H1 (cell line): ENCODE measurements at regions not wholly inside any gene's neighbourhood (a gene's known extent, or its start where the extent isn't known, plus 50 kb on each side); places are given as distances from the start of the nearest gene placed in this dataset.
A peak's percentile ranks its signal among the peaks of the same experiment; 100 is the strongest.

Experiments
- CTCF ChIA-PET: fragments of 300-600 bp; sonication (Branson Sonifier 250); formaldehyde crosslinking; loops from one replicate; lab custom pipeline; 2021; ENCODE audit not compliant: partially characterized antibody; lab: Charles Lee
- POLR2A ChIA-PET: fragments of 300-600 bp; sonication (Branson Sonifier 250); formaldehyde crosslinking; loops from one replicate; lab custom pipeline; 2021; ENCODE audit warnings: inconsistent platforms; ENCODE audit not compliant: partially characterized antibody; lab: Charles Lee
- DNase-seq, 2 experiments: peaks; one replicate each; pipeline versions ENCODE4 v3.0.0 to v3.0.0-alpha.2; 2010 to 2022; ENCODE audit warnings: low spot score in 2 of 2, low read depth in 1 of 2, mixed read lengths in 1 of 2
- FAIRE-seq: peaks from 2 replicates; lab custom pipeline; 2011; peaks lifted over from hg19 to GRCh38; lab: Jason Lieb, UNC
- H2AFZ ChIP-seq: 2 replicates; pipeline ENCODE4 v1.8.1; 2012; ENCODE audit warnings: low read length, inconsistent platforms
- H2AK5ac ChIP-seq: 2 replicates; pipeline ENCODE4 v1.6.1; 2013; ENCODE audit warnings: low read depth, low read length
- H2BK120ac ChIP-seq: replicated peaks from 2 replicates; pipeline ENCODE3; 2013; ENCODE audit warnings: low read depth, low read length, inconsistent platforms
- H2BK12ac ChIP-seq: 2 replicates; pipeline ENCODE4 v1.6.1; 2013; ENCODE audit warnings: low read depth, low read length
- H2BK15ac ChIP-seq: 2 replicates; pipeline ENCODE4 v1.6.1; 2013; ENCODE audit warnings: low read length
- H2BK20ac ChIP-seq: 2 replicates; pipeline ENCODE4 v1.6.1; 2013; ENCODE audit warnings: low read length
- H2BK5ac ChIP-seq: 2 replicates; pipeline ENCODE4 v1.6.1; 2013; ENCODE audit warnings: low read depth, low read length
- H3K14ac ChIP-seq: 2 replicates; pipeline ENCODE4 v1.6.1; 2013; ENCODE audit warnings: inconsistent platforms; ENCODE audit not compliant: insufficient read length
- H3K18ac ChIP-seq: 2 replicates; pipeline ENCODE4 v1.6.1; 2013; ENCODE audit warnings: low read length; ENCODE audit errors: extremely low read depth
- H3K23ac ChIP-seq: 2 replicates; pipeline ENCODE4 v1.6.1; 2013; ENCODE audit warnings: inconsistent platforms; ENCODE audit not compliant: insufficient read length
- H3K23me2 ChIP-seq: 2 replicates; pipeline ENCODE4 v1.6.1; 2013; ENCODE audit warnings: low read depth, low read length
- H3K27ac ChIP-seq: 2 replicates; pipeline ENCODE4 v1.6.1; 2011; ENCODE audit warnings: low read depth, low read length, inconsistent platforms
- H3K27me3 ChIP-seq, 4 experiments: replicated peaks in 1 of 4; 1 replicate in 1 of 4; 2 replicates in 3 of 4; pipeline versions ENCODE4 v1.6.1 to v1.8.1; 2011 to 2013; ENCODE audit warnings: low read length in 3 of 4, mild to moderate bottlenecking in 3 of 4, inconsistent platforms in 2 of 4, mixed read lengths in 2 of 4, moderate library complexity in 1 of 4; ENCODE audit not compliant: control insufficient read depth in 3 of 4, insufficient read depth in 3 of 4; ENCODE audit errors: extremely low read depth in 1 of 4
- H3K36me3 ChIP-seq, 4 experiments: 2 replicates each; pipeline versions ENCODE4 v1.6.1 to v1.8.1; 2011 to 2013; ENCODE audit warnings: mild to moderate bottlenecking in 4 of 4, low read length in 3 of 4, moderate library complexity in 2 of 4, control low read depth in 1 of 4, inconsistent platforms in 1 of 4; ENCODE audit not compliant: insufficient read depth in 4 of 4, control insufficient read depth in 2 of 4
- H3K4ac ChIP-seq: replicated peaks from 2 replicates; pipeline ENCODE3; 2013; ENCODE audit warnings: low read length, low read depth, mixed read lengths, inconsistent platforms; ENCODE audit not compliant: insufficient read length
- H3K4me1 ChIP-seq, 4 experiments: replicated peaks in 1 of 4; 1 replicate in 1 of 4; 2 replicates in 3 of 4; pipeline versions ENCODE4 v1.6.1 to v1.8.1; 2011 to 2013; ENCODE audit warnings: low read length in 3 of 4, inconsistent platforms in 2 of 4, mixed read lengths in 1 of 4; ENCODE audit not compliant: insufficient read depth in 4 of 4, control insufficient read depth in 3 of 4
- H3K4me2 ChIP-seq, 2 experiments: 2 replicates each; pipeline versions ENCODE4 v1.6.1 to v1.8.1; 2011 to 2013; ENCODE audit warnings: low read depth in 2 of 2, low read length in 2 of 2, control low read depth in 1 of 2, inconsistent platforms in 1 of 2, mild to moderate bottlenecking in 1 of 2; ENCODE audit not compliant: insufficient read depth in 1 of 2
- H3K4me3 ChIP-seq, 4 experiments: fragments of 200-600, 300-600 bp in 1 of 4; sonication (generic), shearing (Covaris generic), sonication (Bioruptor Twin) in 1 of 4; 2 replicates each; pipeline versions ENCODE4 v1.5.1 to v1.8.1; 2011 to 2016; ENCODE audit warnings: low read length in 4 of 4, low read depth in 3 of 4, control low read depth in 2 of 4, inconsistent platforms in 2 of 4, mild to moderate bottlenecking in 2 of 4, mixed read lengths in 1 of 4, moderate library complexity in 1 of 4; ENCODE audit not compliant: insufficient read depth in 2 of 4; ENCODE audit errors: extremely low read depth in 1 of 4
- H3K56ac ChIP-seq: replicated peaks from 2 replicates; pipeline ENCODE3; 2013; ENCODE audit warnings: low read depth, mild to moderate bottlenecking, mixed read lengths, low read length, inconsistent platforms; ENCODE audit not compliant: insufficient read length
- H3K79me1 ChIP-seq: 2 replicates; pipeline ENCODE4 v1.6.1; 2013; ENCODE audit warnings: low read depth, low read length, control low read depth
- H3K79me2 ChIP-seq, 2 experiments: 2 replicates each; pipeline versions ENCODE4 v1.6.1 to v1.8.1; 2012 to 2013; ENCODE audit warnings: low read length in 2 of 2, mild to moderate bottlenecking in 2 of 2, inconsistent platforms in 1 of 2; ENCODE audit not compliant: insufficient read depth in 2 of 2, control insufficient read depth in 1 of 2
- H3K9ac ChIP-seq, 4 experiments: replicated peaks in 1 of 4; 1 replicate in 1 of 4; 2 replicates in 3 of 4; pipeline versions ENCODE4 v1.6.1 to v1.8.1; 2011 to 2013; ENCODE audit warnings: low read depth in 3 of 4, low read length in 3 of 4, control low read depth in 2 of 4, mild to moderate bottlenecking in 2 of 4, moderate library complexity in 2 of 4, inconsistent platforms in 1 of 4; ENCODE audit errors: extremely low read depth in 1 of 4
- H3K9me3 ChIP-seq, 2 experiments: 2 replicates each; pipeline versions ENCODE4 v1.6.1 to v1.8.1; 2012 to 2013; ENCODE audit warnings: mild to moderate bottlenecking in 2 of 2, moderate library complexity in 2 of 2, control low read depth in 1 of 2, inconsistent platforms in 1 of 2, low read depth in 1 of 2, low read length in 1 of 2, mixed read lengths in 1 of 2; ENCODE audit not compliant: insufficient read depth in 2 of 2
- H4K20me1 ChIP-seq, 2 experiments: replicated peaks in 1 of 2; 2 replicates each; pipeline versions ENCODE3 to v1.8.1; 2011 to 2013; ENCODE audit warnings: inconsistent platforms in 2 of 2, low read length in 2 of 2, mild to moderate bottlenecking in 1 of 2; ENCODE audit not compliant: insufficient read depth in 2 of 2, control insufficient read depth in 1 of 2
- H4K5ac ChIP-seq: 2 replicates; pipeline ENCODE4 v1.6.1; 2013; ENCODE audit warnings: low read length, low read depth, mixed read lengths, inconsistent platforms; ENCODE audit not compliant: insufficient read length
- H4K8ac ChIP-seq: 2 replicates; pipeline ENCODE4 v1.8.0; 2013; ENCODE audit warnings: mild to moderate bottlenecking, moderate library complexity, low read length, inconsistent platforms; ENCODE audit not compliant: insufficient read depth; ENCODE audit errors: extremely low read depth
- H4K91ac ChIP-seq: replicated peaks from 2 replicates; pipeline ENCODE3; 2013; ENCODE audit warnings: low read length, mixed read lengths, inconsistent platforms; ENCODE audit not compliant: insufficient read length
- ASH2L ChIP-seq: fragments of 200-600, 300-600 bp; sonication (generic); IDR thresholded peaks from one replicate; pipeline ENCODE4 v1.7.1; 2017; ENCODE audit warnings: low read length
- CBX5 ChIP-seq: fragments of 300-800, 300-1000 bp; sonication (generic); IDR thresholded peaks from 2 replicates; pipeline ENCODE4 v1.7.1; 2016; ENCODE audit warnings: antibody characterized with exemption, low read length, low read depth
- CEBPB ChIP-seq: IDR thresholded peaks from 2 replicates; pipeline ENCODE4 v1.6.1; 2012; ENCODE audit warnings: low read depth, low read length
- GTF2F1 ChIP-seq: IDR thresholded peaks from 2 replicates; pipeline ENCODE4 v1.6.1; 2012; ENCODE audit warnings: low read depth, low read length, improper control_type of control experiment, borderline replicate concordance
- MAFK ChIP-seq: IDR thresholded peaks from 2 replicates; pipeline ENCODE4 v1.6.1; 2012; ENCODE audit warnings: low read depth, mild to moderate bottlenecking, improper control_type of control experiment, low read length
- PHF8 ChIP-seq: fragments of 200-600 bp; sonication (generic); conservative IDR thresholded peaks from 2 replicates; pipeline ENCODE4 v1.7.1; 2012; ENCODE audit warnings: low read depth, mild to moderate bottlenecking, inconsistent platforms, low read length, moderate library complexity
- POLR2AphosphoS5 ChIP-seq: IDR thresholded peaks from 2 replicates; pipeline ENCODE4 v1.6.1; 2011; ENCODE audit warnings: low read depth, low read length
- SUZ12 ChIP-seq: fragments of 200-600 bp; sonication (generic); IDR thresholded peaks from 2 replicates; pipeline ENCODE4 v1.6.1; 2012; ENCODE audit warnings: mild to moderate bottlenecking, inconsistent platforms, low read length, moderate library complexity, mixed read lengths
- TAF7 ChIP-seq: optimal IDR thresholded peaks from 2 replicates; pipeline ENCODE3; 2011; ENCODE audit warnings: low read depth, mild to moderate bottlenecking, inconsistent platforms, low read length, moderate library complexity, borderline replicate concordance
- WGBS, 2 experiments: shearing (Covaris generic) in 1 of 2; methylation state at CpG; one replicate each; pipeline versions ENCODE4 v1.1.6 to v1.1.7; 2013 to 2015; ENCODE audit warnings: low lambda C conversion rate in 2 of 2, mixed read lengths in 2 of 2, inconsistent platforms in 1 of 2, low coverage in 1 of 2, missing lambda C conversion rate in 1 of 2; ENCODE audit not compliant: insufficient replicate concordance in 2 of 2, insufficient coverage in 1 of 2, insufficient read length in 1 of 2; ENCODE audit errors: extremely low coverage in 1 of 2, missing lambda C conversion rate in 1 of 2; 5-methylcytosine and 5-hydroxymethylcytosine counted together

- Histone ChIP-seq H3K27me3 (no peaks in the 10 kb centered on the region), H2BK15ac (no peak overlapping the region)
Measured at GRCh38 chr6:54706391-54706790, 140.2 kb upstream of the FAM83B start.

More at GRCh38 chr6:54706391-54706790, 140.2 kb upstream of the FAM83B start:
- Histone ChIP-seq H3K18ac (no peak overlapping the region), H3K9ac (no peak overlapping the region), H2AK5ac (no peak overlapping the region), H2AFZ (no peak overlapping the region), H3K4me2 (no peak overlapping the region; a peak in 1 of 4 replicates), H3K79me2 (no peaks in the 10 kb centered on the region), H3K27ac (no peak overlapping the region), H3K36me3 (no peaks in the 10 kb centered on the region), H3K4me1 (peaks cover 0 to 5% (median 3%) of the 10 kb centered on the region in 4 experiments; a peak in 3 of 7 replicates), H3K23ac (no peak overlapping the region), H3K4me3 (no peak overlapping the region), H4K20me1 (no peaks in the 10 kb centered on the region), H3K14ac (no peak overlapping the region), H3K79me1 (no peaks in the 10 kb centered on the region), H3K9me3 (no peaks in the 10 kb centered on the region), H4K5ac (no peak overlapping the region), H2BK5ac (no peak overlapping the region), H2BK20ac (0 out of 2 replicates have a peak overlapping the region, but pooled peaks have one; percentile 21), H2BK120ac (peak overlapping the region; percentile 68), H3K56ac (no peak overlapping the region), H4K8ac (no peak overlapping the region), H3K23me2 (no peaks in the 10 kb centered on the region), H4K91ac (peak overlapping the region; percentile 42), H3K4ac (no peak overlapping the region), H2BK12ac (no peak overlapping the region)
- ChIA-PET POLR2A (no interaction called here), CTCF (interaction anchor here (1.0 to 6.4 kb wide), 2 partner anchors 9 to 12 kb away, joined by 3 to 54 read pairs; no protein-coding TSS in a partner anchor)
- WGBS, 2 experiments = 96% methylated on average over 3 of the region's 3 CpGs; no CpG with 5 or more reads in 1 of the 2 experiments
- FAIRE-seq (no peak), DNase-seq (no peak)
- TF ChIP-seq CEBPB = no peak
- TF ChIP-seq TAF7 = no peak
- no peak for TF ChIP-seq CBX5
- TF ChIP-seq MAFK = no peak
- TF ChIP-seq PHF8 = no peak
- no peak for TF ChIP-seq POLR2AphosphoS5
- TF ChIP-seq GTF2F1 = no peak
- no peak for TF ChIP-seq ASH2L
- TF ChIP-seq SUZ12 = no peak
